GM12878 (cell line): ENCODE measurements at regions not wholly inside any gene's neighbourhood (a gene's known extent, or its start where the extent isn't known, plus 50 kb on each side); places are given as distances from the start of the nearest gene placed in this dataset.

Experiments
- ATAC-seq: fragments of 200-7000 bp; cut with Tn5 transposase; 3 replicates; pipeline ENCODE4 v1.9.1; 2020; ENCODE audit warnings: mild to moderate bottlenecking, moderate library complexity
- BruUV-seq: library from RNA; stranded (reverse); fragments of 400-500 nt; replicated peaks from 2 replicates; lab custom pipeline; 2021; lab: Mats Ljungman, UMichigan
- CTCF ChIA-PET: fragments of 300-600 bp; sonication (Branson Sonifier 250); formaldehyde crosslinking; extraction: SDS; loops from one replicate; lab custom pipeline; 2021; ENCODE audit warnings: inconsistent platforms; lab: Yijun Ruan, JAX
- POLR2A ChIA-PET: fragments of 350-600 bp; formaldehyde crosslinking; extraction: SDS; loops from one replicate; lab custom pipeline; 2021; ENCODE audit warnings: inconsistent platforms; lab: Charles Lee
- RAD21 ChIA-PET: fragments of 300-600 bp; sonication (Branson Sonifier 250); formaldehyde crosslinking; loops from one replicate; lab custom pipeline; 2023; ENCODE audit warnings: antibody characterized with exemption; ENCODE audit not compliant: unreplicated experiment; lab: Charles Lee
- SMC1A ChIA-PET: fragments of 300-600 bp; sonication (Branson Sonifier 250); formaldehyde crosslinking; loops from one replicate; lab custom pipeline; 2023; ENCODE audit not compliant: unreplicated experiment, uncharacterized antibody; lab: Charles Lee
- DNase-seq: peaks from one replicate; pipeline ENCODE4 v3.0.0-alpha.2; 2011; ENCODE audit warnings: low read depth, low spot score
- FAIRE-seq: peaks from 3 replicates; lab custom pipeline; 2011; peaks lifted over from hg19 to GRCh38; lab: Jason Lieb, UNC
- H2AFZ ChIP-seq: 2 replicates; pipeline ENCODE4 v1.6.0; 2011; ENCODE audit warnings: low read depth, low read length, control low read depth; ENCODE audit not compliant: control insufficient read depth
- H3K27ac ChIP-seq: 2 replicates; pipeline ENCODE4 v1.5.1; 2011; ENCODE audit warnings: control low read depth; ENCODE audit not compliant: control insufficient read depth, insufficient read depth
- H3K27me3 ChIP-seq, 2 experiments: replicated peaks in 1 of 2; 2 replicates each; pipeline versions ENCODE4 v1.6.0 to v1.6.1; 2011; ENCODE audit warnings: low read length in 1 of 2; ENCODE audit not compliant: control insufficient read depth in 2 of 2, insufficient read depth in 2 of 2
- H3K36me3 ChIP-seq, 2 experiments: 2 replicates each; pipeline ENCODE4 v1.5.1; 2011; ENCODE audit warnings: low read length in 1 of 2; ENCODE audit not compliant: control insufficient read depth in 2 of 2, insufficient read depth in 2 of 2
- H3K4me1 ChIP-seq: 2 replicates; pipeline ENCODE4 v1.6.1; 2011; ENCODE audit warnings: mild to moderate bottlenecking, low read length, moderate library complexity, mixed read lengths; ENCODE audit not compliant: control insufficient read depth, insufficient read depth
- H3K4me2 ChIP-seq: 2 replicates; pipeline ENCODE4 v1.6.0; 2011; ENCODE audit warnings: control low read depth; ENCODE audit not compliant: control insufficient read depth, insufficient read depth
- H3K4me3 ChIP-seq: fragments of 200-600 bp; sonication (generic); 2 replicates; pipeline ENCODE4 v1.5.1; 2016
- H3K79me2 ChIP-seq: 2 replicates; pipeline ENCODE4 v1.6.0; 2011; ENCODE audit warnings: low read length; ENCODE audit not compliant: control insufficient read depth, insufficient read depth
- H3K9ac ChIP-seq: 2 replicates; pipeline ENCODE4 v1.8.0; 2011; ENCODE audit warnings: low read length, control low read depth, mixed read lengths; ENCODE audit not compliant: control insufficient read depth, insufficient read depth
- H3K9me3 ChIP-seq: replicated peaks from 3 replicates; pipeline ENCODE4 v1.5.1; 2011; ENCODE audit warnings: mild to moderate bottlenecking, low read length; ENCODE audit not compliant: control insufficient read depth, insufficient read depth
- H4K20me1 ChIP-seq: 2 replicates; pipeline ENCODE4 v1.6.0; 2011; ENCODE audit not compliant: control insufficient read depth, insufficient read depth
- CHD4 ChIP-seq: fragments of 200-600 bp; sonication (generic); IDR thresholded peaks from 2 replicates; pipeline ENCODE4 v1.6.1; 2016; ENCODE audit warnings: mild to moderate bottlenecking
- CUX1 ChIP-seq: IDR thresholded peaks from 2 replicates; pipeline ENCODE4 v1.6.1; 2012; ENCODE audit warnings: improper control_type of control experiment, low read depth, low read length; ENCODE audit not compliant: insufficient replicate concordance
- EGR1 ChIP-seq, 2 experiments: IDR thresholded peaks; 1 replicate in 1 of 2; 2 replicates in 1 of 2; pipeline ENCODE4 v1.6.1; 2011 to 2012; ENCODE audit warnings: low read depth in 2 of 2, low read length in 2 of 2, borderline replicate concordance in 1 of 2, mild to moderate bottlenecking in 1 of 2, moderate library complexity in 1 of 2
- ESRRA ChIP-seq: IDR thresholded peaks from 2 replicates; pipeline ENCODE4 v1.6.1; 2012; ENCODE audit warnings: mild to moderate bottlenecking, low read length, improper control_type of control experiment
- IKZF1 ChIP-seq: fragments of 450-650 bp; conservative IDR thresholded peaks from 2 replicates; pipeline ENCODE4 v1.6.1; 2017; ENCODE audit warnings: antibody characterized with exemption, mild to moderate bottlenecking
- MEF2B ChIP-seq: fragments of 450-650 bp; IDR thresholded peaks from 2 replicates; pipeline ENCODE4 v1.6.1; 2018; ENCODE audit warnings: mild to moderate bottlenecking, moderate library complexity; ENCODE audit not compliant: partially characterized antibody, poor library complexity, severe bottlenecking
- MYB ChIP-seq: fragments of 150-350 bp; IDR thresholded peaks from 2 replicates; pipeline ENCODE4 v1.6.1; 2014; ENCODE audit warnings: mild to moderate bottlenecking, low read depth, low read length, borderline replicate concordance
- POLR2AphosphoS5 ChIP-seq: IDR thresholded peaks from 2 replicates; pipeline ENCODE4 v1.6.1; 2011; ENCODE audit warnings: mild to moderate bottlenecking, low read length, inconsistent platforms
- POU2F2 ChIP-seq: IDR thresholded peaks from 3 replicates; pipeline ENCODE4 v1.6.1; 2011; ENCODE audit warnings: low read depth, mild to moderate bottlenecking, low read length, borderline replicate concordance
- SKIL ChIP-seq: fragments of 450-650 bp; IDR thresholded peaks from 2 replicates; pipeline ENCODE4 v1.6.1; 2017; ENCODE audit warnings: mild to moderate bottlenecking, low read depth, inconsistent platforms; ENCODE audit not compliant: poor library complexity, severe bottlenecking
- SMARCA5 ChIP-seq: fragments of 450-650 bp; IDR thresholded peaks from 2 replicates; pipeline ENCODE4 v1.6.1; 2017; ENCODE audit warnings: mild to moderate bottlenecking
- ZNF207 ChIP-seq: fragments of 450-650 bp; IDR thresholded peaks from 2 replicates; pipeline ENCODE4 v1.6.1; 2014; ENCODE audit warnings: antibody characterized with exemption, mild to moderate bottlenecking, borderline replicate concordance
- ZNF24 ChIP-seq: fragments of 450-650 bp; IDR thresholded peaks from 2 replicates; pipeline ENCODE4 v1.6.1; 2017; ENCODE audit warnings: antibody characterized with exemption, mild to moderate bottlenecking
- ZNF622 ChIP-seq: fragments of 450-650 bp; IDR thresholded peaks from 2 replicates; pipeline ENCODE4 v1.6.1; 2017; ENCODE audit warnings: mild to moderate bottlenecking, inconsistent platforms
- WGBS: methylation state at CpG from one replicate; pipeline ENCODE4 v1.1.6; 2016; ENCODE audit warnings: low lambda C conversion rate; ENCODE audit not compliant: insufficient replicate concordance, insufficient coverage; ENCODE audit errors: missing lambda C conversion rate; 5-methylcytosine and 5-hydroxymethylcytosine counted together
- in situ Hi-C: fragments of 300-500 bp; cut with MboI; formaldehyde crosslinking; loops from 9 replicates; pipeline ENCODE4 v1.14.3; 2018; ENCODE audit warnings: mixed read lengths
- intact Hi-C: fragments of 100-400 bp; cut with micrococcal nuclease; formaldehyde crosslinking; loops from one replicate; pipeline ENCODE4 v1.14.2; 2022; ENCODE audit not compliant: unreplicated experiment
- TF ChIP-seq, protein P1 (sequence below): fragments of 450-650 bp; conservative IDR thresholded peaks from 2 replicates; pipeline ENCODE4 v1.6.1; 2017; ENCODE audit warnings: mild to moderate bottlenecking, moderate library complexity
- TF ChIP-seq, protein P2 (sequence below): IDR thresholded peaks from 2 replicates; pipeline ENCODE4 v1.6.1; 2012; ENCODE audit warnings: low read depth, low read length, improper control_type of control experiment

GRCh38 chr19:29380581-29380980 is 145.2 kb upstream of the VSTM2B start:
- in situ Hi-C loops (no loop called here), intact Hi-C loops (no loop called here)
- FAIRE-seq (no peak), ATAC-seq (no peak), DNase-seq (no peak)
- SMC1A ChIA-PET = no interaction called here
- Histone ChIP-seq H3K27ac (no peak overlapping the region), H3K9ac (no peak overlapping the region), H3K79me2 (no peaks in the 10 kb centered on the region), H4K20me1 (no peaks in the 10 kb centered on the region), H2AFZ (no peak overlapping the region), H3K4me3 (no peak overlapping the region), H3K27me3 (no peaks in the 10 kb centered on the region), H3K36me3 (no peaks in the 10 kb centered on the region), H3K9me3 (no peaks in the 10 kb centered on the region), H3K4me2 (no peak overlapping the region), H3K4me1 (no peaks in the 10 kb centered on the region)
- RAD21 ChIA-PET = no interaction called here
- BruUV-seq = no TSS peak
- POLR2A ChIA-PET = no interaction called here
- 4% methylated on average over 5 of the region's 5 CpGs for WGBS
- CTCF ChIA-PET = no interaction called here
- no peak for TF ChIP-seq CHD4
- no peak for TF ChIP-seq ZNF622
- no peak for TF ChIP-seq MYB
- no peak for TF ChIP-seq POLR2AphosphoS5
- TF ChIP-seq SMARCA5 = no peak
- TF ChIP-seq, protein P1, sequence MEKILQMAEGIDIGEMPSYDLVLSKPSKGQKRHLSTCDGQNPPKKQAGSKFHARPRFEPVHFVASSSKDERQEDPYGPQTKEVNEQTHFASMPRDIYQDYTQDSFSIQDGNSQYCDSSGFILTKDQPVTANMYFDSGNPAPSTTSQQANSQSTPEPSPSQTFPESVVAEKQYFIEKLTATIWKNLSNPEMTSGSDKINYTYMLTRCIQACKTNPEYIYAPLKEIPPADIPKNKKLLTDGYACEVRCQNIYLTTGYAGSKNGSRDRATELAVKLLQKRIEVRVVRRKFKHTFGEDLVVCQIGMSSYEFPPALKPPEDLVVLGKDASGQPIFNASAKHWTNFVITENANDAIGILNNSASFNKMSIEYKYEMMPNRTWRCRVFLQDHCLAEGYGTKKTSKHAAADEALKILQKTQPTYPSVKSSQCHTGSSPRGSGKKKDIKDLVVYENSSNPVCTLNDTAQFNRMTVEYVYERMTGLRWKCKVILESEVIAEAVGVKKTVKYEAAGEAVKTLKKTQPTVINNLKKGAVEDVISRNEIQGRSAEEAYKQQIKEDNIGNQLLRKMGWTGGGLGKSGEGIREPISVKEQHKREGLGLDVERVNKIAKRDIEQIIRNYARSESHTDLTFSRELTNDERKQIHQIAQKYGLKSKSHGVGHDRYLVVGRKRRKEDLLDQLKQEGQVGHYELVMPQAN = no peak
- no peak for TF ChIP-seq ESRRA
- TF ChIP-seq ZNF207 = no peak
- no peak for TF ChIP-seq IKZF1
- TF ChIP-seq EGR1 (IDR thresholded peaks at IDR 0.05; ENCODE audit: borderline replicate concordance in 1 of 2, low read depth in 2 of 2, low read length in 2 of 2) = no peak
- TF ChIP-seq CUX1 = no peak
- no peak for TF ChIP-seq ZNF24
- TF ChIP-seq SKIL = no peak
- TF ChIP-seq MEF2B = no peak
- no peak for TF ChIP-seq POU2F2
- TF ChIP-seq, protein P2, sequence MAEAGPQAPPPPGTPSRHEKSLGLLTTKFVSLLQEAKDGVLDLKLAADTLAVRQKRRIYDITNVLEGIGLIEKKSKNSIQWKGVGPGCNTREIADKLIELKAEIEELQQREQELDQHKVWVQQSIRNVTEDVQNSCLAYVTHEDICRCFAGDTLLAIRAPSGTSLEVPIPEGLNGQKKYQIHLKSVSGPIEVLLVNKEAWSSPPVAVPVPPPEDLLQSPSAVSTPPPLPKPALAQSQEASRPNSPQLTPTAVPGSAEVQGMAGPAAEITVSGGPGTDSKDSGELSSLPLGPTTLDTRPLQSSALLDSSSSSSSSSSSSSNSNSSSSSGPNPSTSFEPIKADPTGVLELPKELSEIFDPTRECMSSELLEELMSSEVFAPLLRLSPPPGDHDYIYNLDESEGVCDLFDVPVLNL = no peak
